NB4 (cell line): ENCODE measurements at regions not wholly inside any gene's neighbourhood (a gene's known extent, or its start where the extent isn't known, plus 50 kb on each side); places are given as distances from the start of the nearest gene placed in this dataset.

Source experiments
- DNase-seq: peaks from one replicate; pipeline ENCODE4 v3.0.0; 2010; ENCODE audit warnings: low read depth
- H3K4me3 ChIP-seq: one replicate; pipeline ENCODE4 v1.5.1; 2011; ENCODE audit warnings: mild to moderate bottlenecking, low read depth, low read length, moderate library complexity
- CTCF ChIP-seq: IDR thresholded peaks from one replicate; pipeline ENCODE4 v1.5.1; 2012; ENCODE audit warnings: low read depth, low read length
- MAX ChIP-seq: IDR thresholded peaks from 2 replicates; pipeline ENCODE4 v1.6.1; 2011; ENCODE audit warnings: low read depth, low read length
- MYC ChIP-seq: IDR thresholded peaks from 2 replicates; pipeline ENCODE4 v1.6.1; 2011; ENCODE audit warnings: low read depth, low read length
- POLR2A ChIP-seq: IDR thresholded peaks from 2 replicates; pipeline ENCODE4 v1.6.1; 2011; ENCODE audit warnings: mild to moderate bottlenecking; ENCODE audit not compliant: insufficient read length; ENCODE audit errors: extremely low read depth

- no peak overlapping the region for H3K4me3 ChIP-seq
- DNase-seq: no peak
- no peak for TF ChIP-seq MYC
- no peak for TF ChIP-seq MAX
- TF ChIP-seq CTCF: no peak
- no peak for TF ChIP-seq POLR2A
Measured at GRCh38 chrX:68932611-68933010, 103.8 kb downstream of the EFNB1 start.

- no peak overlapping the region for H3K4me3 ChIP-seq
- no peak for DNase-seq
- TF ChIP-seq MAX (no peak), MYC (no peak)
Measured at GRCh38 chrX:68931345-68931744, 102.5 kb downstream of the EFNB1 start.

GRCh38 chrX:68930542-68931317 is 101.9 kb downstream of the EFNB1 start:
- TF ChIP-seq CTCF (no peak), MAX (no peak), POLR2A (no peak), MYC (no peak)
- no peak overlapping the region for H3K4me3 ChIP-seq
- no peak for DNase-seq

GRCh38 chrX:68929332-68930150 is 100.7 kb downstream of the EFNB1 start:
- no peak overlapping the region for H3K4me3 ChIP-seq
- TF ChIP-seq CTCF (no peak), MYC (no peak), POLR2A (no peak), MAX (no peak)
- DNase-seq: no peak

- no peak for DNase-seq
- TF ChIP-seq POLR2A (no peak), MYC (no peak), CTCF (no peak), MAX (no peak)
- H3K4me3 ChIP-seq: no peak overlapping the region
Measured at GRCh38 chrX:68928401-68928800, 99.6 kb downstream of the EFNB1 start.

- no peak for DNase-seq
- no peak for TF ChIP-seq MYC
- TF ChIP-seq MAX: no peak
- no peak for TF ChIP-seq CTCF
- TF ChIP-seq POLR2A: no peak
- H3K4me3 ChIP-seq: no peak overlapping the region
Measured at GRCh38 chrX:68927178-68927577, 98.4 kb downstream of the EFNB1 start.
